ENCODE measurements at regions not wholly inside any gene's neighbourhood (a gene's known extent, or its start where the extent isn't known, plus 50 kb on each side); places are given as distances from the start of the nearest gene placed in this dataset.

DNA sequence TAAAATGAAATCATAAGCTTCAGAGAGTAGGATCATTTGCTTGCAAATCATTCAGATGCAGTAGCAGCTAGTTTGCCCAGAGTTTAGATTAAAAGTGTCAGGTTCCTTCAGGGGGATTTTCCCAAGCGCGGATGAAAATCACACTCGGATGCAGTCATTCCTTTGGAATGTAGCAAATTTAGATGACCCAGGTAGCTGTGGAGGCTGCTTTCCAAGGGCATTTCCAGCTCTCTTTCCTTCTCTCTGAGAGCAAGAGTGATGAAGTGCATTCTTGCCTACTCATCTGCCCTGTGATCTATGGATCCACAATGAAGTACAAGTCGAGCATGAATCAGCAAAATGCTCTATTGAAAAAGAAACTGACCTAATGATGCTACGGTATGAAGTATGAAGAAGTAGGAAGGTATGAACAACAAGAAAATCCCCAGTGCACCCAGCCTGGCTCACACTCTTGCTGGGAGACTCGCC is 200.2 kb downstream of the PLK2 start:
- Mint-ChIP-seq H3K9me3 (ENCODE audit: unreplicated experiment) (no peaks in the 10 kb centered on the region), H3K27ac (ENCODE audit: unreplicated experiment) (no peak overlapping the region), H3K27me3 (ENCODE audit: unreplicated experiment) (no peaks in the 10 kb centered on the region), H3K36me3 (ENCODE audit: unreplicated experiment) (no peaks in the 10 kb centered on the region), H3K4me3 (ENCODE audit: unreplicated experiment) (no peak overlapping the region), H3K4me1 (ENCODE audit: low read depth, unreplicated experiment) (peaks cover 2% of the 10 kb centered on the region)
- TF ChIP-seq, protein P1, sequence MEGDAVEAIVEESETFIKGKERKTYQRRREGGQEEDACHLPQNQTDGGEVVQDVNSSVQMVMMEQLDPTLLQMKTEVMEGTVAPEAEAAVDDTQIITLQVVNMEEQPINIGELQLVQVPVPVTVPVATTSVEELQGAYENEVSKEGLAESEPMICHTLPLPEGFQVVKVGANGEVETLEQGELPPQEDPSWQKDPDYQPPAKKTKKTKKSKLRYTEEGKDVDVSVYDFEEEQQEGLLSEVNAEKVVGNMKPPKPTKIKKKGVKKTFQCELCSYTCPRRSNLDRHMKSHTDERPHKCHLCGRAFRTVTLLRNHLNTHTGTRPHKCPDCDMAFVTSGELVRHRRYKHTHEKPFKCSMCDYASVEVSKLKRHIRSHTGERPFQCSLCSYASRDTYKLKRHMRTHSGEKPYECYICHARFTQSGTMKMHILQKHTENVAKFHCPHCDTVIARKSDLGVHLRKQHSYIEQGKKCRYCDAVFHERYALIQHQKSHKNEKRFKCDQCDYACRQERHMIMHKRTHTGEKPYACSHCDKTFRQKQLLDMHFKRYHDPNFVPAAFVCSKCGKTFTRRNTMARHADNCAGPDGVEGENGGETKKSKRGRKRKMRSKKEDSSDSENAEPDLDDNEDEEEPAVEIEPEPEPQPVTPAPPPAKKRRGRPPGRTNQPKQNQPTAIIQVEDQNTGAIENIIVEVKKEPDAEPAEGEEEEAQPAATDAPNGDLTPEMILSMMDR (IDR thresholded peaks at IDR 0.05; ENCODE audit: partially characterized antibody, unreplicated experiment) = no peak
- DNase-seq = no peak

DNA sequence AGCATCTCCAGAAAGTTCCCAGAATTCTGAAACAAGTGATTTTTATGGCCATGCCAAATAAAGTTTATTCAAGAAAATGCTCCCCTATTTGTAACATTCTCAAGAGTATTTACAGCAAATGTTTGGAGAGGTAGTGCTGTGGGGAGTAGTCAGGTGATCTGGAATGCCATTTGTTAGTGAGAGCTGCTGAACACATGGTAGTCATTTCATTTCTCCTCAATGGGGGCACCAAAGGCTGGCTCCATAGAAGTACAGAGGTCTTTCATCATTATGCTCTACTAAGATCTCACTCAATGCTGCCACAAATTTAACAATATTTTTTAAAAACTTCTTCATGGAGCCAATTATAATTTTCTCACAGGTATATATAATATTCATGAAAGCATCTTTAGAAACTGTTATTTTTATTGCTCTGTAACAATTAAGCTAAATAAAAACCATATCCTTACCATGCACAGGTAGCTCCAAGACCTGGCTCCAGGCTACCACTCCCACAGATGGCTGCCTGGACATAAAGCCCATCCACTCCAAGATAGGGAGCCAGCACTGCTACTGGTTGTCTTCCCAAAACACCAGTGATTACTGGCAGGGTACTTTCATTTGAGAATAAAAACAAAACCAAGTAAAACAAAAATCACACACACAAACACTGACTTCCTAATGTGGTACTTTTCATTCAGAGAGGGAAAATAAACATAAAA is 200.8 kb downstream of the PLK2 start:
- Mint-ChIP-seq H3K4me1 (ENCODE audit: low read depth, unreplicated experiment) (peaks cover 2% of the 10 kb centered on the region), H3K4me3 (ENCODE audit: unreplicated experiment) (no peak overlapping the region), H3K9me3 (ENCODE audit: unreplicated experiment) (no peaks in the 10 kb centered on the region), H3K27me3 (ENCODE audit: unreplicated experiment) (no peaks in the 10 kb centered on the region), H3K36me3 (ENCODE audit: unreplicated experiment) (no peaks in the 10 kb centered on the region), H3K27ac (ENCODE audit: unreplicated experiment) (no peak overlapping the region)
- TF ChIP-seq, protein P1 (IDR thresholded peaks at IDR 0.05; ENCODE audit: partially characterized antibody, unreplicated experiment) = no peak
- no peak for DNase-seq

DNA sequence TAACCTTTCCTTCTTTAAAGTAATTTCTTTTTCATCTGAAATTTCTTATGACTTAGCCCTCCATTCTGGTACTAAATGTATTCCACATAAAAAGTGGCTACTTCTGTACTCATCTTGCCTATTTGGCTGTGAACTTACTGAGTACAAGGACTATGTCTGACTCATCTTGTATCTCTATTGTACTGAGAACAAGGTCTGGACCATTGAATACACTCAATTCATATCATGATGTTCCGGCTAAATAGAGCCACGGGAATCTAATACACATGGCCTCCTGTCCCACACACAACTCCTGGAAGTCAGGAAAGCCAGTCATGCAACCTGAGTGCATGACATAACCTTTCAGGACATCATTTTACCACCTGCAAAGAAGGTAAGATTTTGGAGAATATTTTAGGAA is 203.9 kb downstream of the PLK2 start:
- no peak for DNase-seq
- Mint-ChIP-seq H3K4me1 (ENCODE audit: low read depth, unreplicated experiment) (no peaks in the 10 kb centered on the region), H3K9me3 (ENCODE audit: unreplicated experiment) (no peaks in the 10 kb centered on the region), H3K27me3 (ENCODE audit: unreplicated experiment) (no peaks in the 10 kb centered on the region), H3K36me3 (ENCODE audit: unreplicated experiment) (no peaks in the 10 kb centered on the region), H3K4me3 (ENCODE audit: unreplicated experiment) (no peak overlapping the region), H3K27ac (ENCODE audit: unreplicated experiment) (no peak overlapping the region)
- TF ChIP-seq, protein P1 (IDR thresholded peaks at IDR 0.05; ENCODE audit: partially characterized antibody, unreplicated experiment) = no peak

DNA sequence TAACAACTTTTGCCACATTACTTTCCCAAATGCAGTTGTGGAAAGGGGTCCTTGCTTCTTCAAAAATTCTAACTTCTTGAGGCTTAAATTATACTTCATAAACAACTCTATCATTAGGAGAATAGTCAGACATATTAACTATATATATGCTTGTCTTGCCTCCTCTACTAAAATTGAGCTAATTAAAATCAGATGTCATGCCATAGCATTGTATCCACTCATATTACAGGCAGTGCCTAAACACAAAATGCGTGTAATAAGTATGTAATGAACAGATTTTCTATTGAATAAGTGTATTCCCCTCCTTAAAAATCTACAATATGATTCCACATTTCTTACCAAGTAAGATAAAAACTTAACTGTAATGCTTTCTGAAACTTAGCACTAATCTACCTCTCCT is 204.5 kb downstream of the PLK2 start:
- H3K27me3 Mint-ChIP-seq (ENCODE audit: unreplicated experiment) = no peaks in the 10 kb centered on the region
- H3K27ac Mint-ChIP-seq (ENCODE audit: unreplicated experiment) = no peak overlapping the region
- H3K4me3 Mint-ChIP-seq (ENCODE audit: unreplicated experiment) = no peak overlapping the region
- no peaks in the 10 kb centered on the region for H3K4me1 Mint-ChIP-seq (ENCODE audit: low read depth, unreplicated experiment)
- no peaks in the 10 kb centered on the region for H3K9me3 Mint-ChIP-seq (ENCODE audit: unreplicated experiment)
- TF ChIP-seq, protein P1 (IDR thresholded peaks at IDR 0.05; ENCODE audit: partially characterized antibody, unreplicated experiment) = no peak
- no peaks in the 10 kb centered on the region for H3K36me3 Mint-ChIP-seq (ENCODE audit: unreplicated experiment)
- no peak for DNase-seq

DNA sequence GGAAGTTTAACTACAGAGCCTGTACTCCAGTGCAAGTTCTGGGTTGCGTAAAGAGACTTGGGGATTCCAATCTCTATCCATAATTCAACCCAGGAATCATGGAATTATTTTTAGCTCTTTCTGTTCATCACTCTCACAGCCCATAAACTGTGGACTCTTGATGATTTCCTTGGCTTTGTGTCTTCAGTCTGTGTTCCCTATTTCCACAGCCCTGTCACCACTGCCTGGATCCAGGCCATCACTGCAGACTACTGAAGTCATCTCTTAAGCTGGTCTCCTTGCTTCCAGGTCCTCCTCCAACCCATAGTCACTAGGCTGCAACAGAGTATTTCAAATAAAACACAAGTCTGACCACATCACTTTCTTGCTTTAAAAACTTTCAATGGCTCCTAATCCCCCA is 211.7 kb downstream of the PLK2 start:
- H3K27me3 Mint-ChIP-seq (ENCODE audit: unreplicated experiment) = no peaks in the 10 kb centered on the region
- no peaks in the 10 kb centered on the region for H3K36me3 Mint-ChIP-seq (ENCODE audit: unreplicated experiment)
- no peaks in the 10 kb centered on the region for H3K9me3 Mint-ChIP-seq (ENCODE audit: unreplicated experiment)
- TF ChIP-seq, protein P1 (IDR thresholded peaks at IDR 0.05; ENCODE audit: partially characterized antibody, unreplicated experiment) = no peak
- H3K4me3 Mint-ChIP-seq (ENCODE audit: unreplicated experiment) = no peak overlapping the region
- no peak overlapping the region for H3K27ac Mint-ChIP-seq (ENCODE audit: unreplicated experiment)
- no peaks in the 10 kb centered on the region for H3K4me1 Mint-ChIP-seq (ENCODE audit: low read depth, unreplicated experiment)
- DNase-seq = no peak
